AG08396 (cell line): ENCODE measurements at regions not wholly inside any gene's neighbourhood (a gene's known extent, or its start where the extent isn't known, plus 50 kb on each side); places are given as distances from the start of the nearest gene placed in this dataset.
A peak's percentile ranks its signal among the peaks of the same experiment; 100 is the strongest.
"Not testable (repeated sequence)": the region's sequence is repeated elsewhere in the genome, so short reads cannot be mapped to it uniquely, and the experiment has no call there.

ENCODE experiments used
- DNase-seq: peaks from one replicate; pipeline ENCODE4 v3.0.0; 2012; ENCODE audit warnings: low spot score, mixed read lengths

- no peak for DNase-seq
Observed at GRCh38 chr4:186481998-186482790, 73.2 kb downstream of the MTNR1A start.

GRCh38 chr4:186475202-186475601 lies 80.2 kb downstream of the MTNR1A start:
- no peak for DNase-seq

GRCh38 chr4:186473933-186474332 lies 81.4 kb downstream of the MTNR1A start:
- no peak for DNase-seq

- DNase-seq = peak; percentile 22
Observed at GRCh38 chr4:186472948-186473347, 82.4 kb downstream of the MTNR1A start.

- DNase-seq = no peak
Observed at GRCh38 chr4:186471441-186471840, 83.9 kb downstream of the MTNR1A start.

- DNase-seq = no peak
Observed at GRCh38 chr4:186458050-186458449, 97.3 kb downstream of the MTNR1A start.

GRCh38 chr4:186451982-186452381 lies 103.4 kb downstream of the MTNR1A start:
- no peak for DNase-seq

- no peak for DNase-seq
Observed at GRCh38 chr4:186449954-186450353, 105.4 kb downstream of the MTNR1A start.

- no peak for DNase-seq
Observed at GRCh38 chr4:186445040-186445439, 110.3 kb downstream of the MTNR1A start.

- DNase-seq = no peak
Observed at GRCh38 chr4:186441502-186441901, 113.9 kb downstream of the MTNR1A start.

GRCh38 chr4:186428481-186428880 lies 126.9 kb downstream of the MTNR1A start:
- DNase-seq = no peak

- no peak for DNase-seq
Observed at GRCh38 chr4:186424745-186425144, 130.6 kb downstream of the MTNR1A start.

GRCh38 chr4:186422296-186422695 lies 133.1 kb downstream of the MTNR1A start:
- DNase-seq = no peak

GRCh38 chr4:186416451-186417060 lies 138.8 kb downstream of the MTNR1A start:
- DNase-seq = no peak

GRCh38 chr4:186414390-186414789 lies 141.0 kb downstream of the MTNR1A start:
- DNase-seq = no peak

- DNase-seq = no peak
Observed at GRCh38 chr4:186405957-186406356, 140.0 kb downstream of the F11 start.

- no peak for DNase-seq
Observed at GRCh38 chr4:186404562-186405134, 138.7 kb downstream of the F11 start.

GRCh38 chr4:186400676-186401075 lies 134.7 kb downstream of the F11 start:
- no peak for DNase-seq

- no peak for DNase-seq
Observed at GRCh38 chr4:186392017-186392416, 126.0 kb downstream of the F11 start.

- DNase-seq = not testable (repeated sequence)
Observed at GRCh38 chr4:186384328-186384727, 118.3 kb downstream of the F11 start.

GRCh38 chr4:186368281-186368680 lies 102.3 kb downstream of the F11 start:
- DNase-seq = no peak

- no peak for DNase-seq
Observed at GRCh38 chr4:186366326-186366725, 100.3 kb downstream of the F11 start.

- not testable (repeated sequence) for DNase-seq
Observed at GRCh38 chr4:186363038-186363437, 97.0 kb downstream of the F11 start.
